ENCODE measurements at regions not wholly inside any gene's neighbourhood (a gene's known extent, or its start where the extent isn't known, plus 50 kb on each side); places are given as distances from the start of the nearest gene placed in this dataset.
"Not testable (repeated sequence)": the region's sequence is repeated elsewhere in the genome, so short reads cannot be mapped to it uniquely, and the experiment has no call there.

- no peak overlapping the region for H3K27ac Mint-ChIP-seq
- H3K36me3 Mint-ChIP-seq: peaks cover 0 to 23% (median 2%) of the 10 kb centered on the region in 3 donors
- H3K4me1 Mint-ChIP-seq: peaks cover 0 to 3% (median 0%) of the 10 kb centered on the region in 3 donors
- ChIA-PET POLR2A (no interaction called here), CTCF (interaction anchor here (0.6 kb wide), 1 partner anchor 147 kb away, joined by 3 read pairs; no protein-coding TSS in a partner anchor)
- Histone ChIP-seq H3K27ac (ENCODE audit: low read depth, low read length) (no peak overlapping the region), H3K36me3 (ENCODE audit: insufficient read depth, low read length) (no peaks in the 10 kb centered on the region), H3K27me3 (ENCODE audit: insufficient read depth, low read length, poor library complexity, severe bottlenecking) (no peaks in the 10 kb centered on the region), H3K4me3 (ENCODE audit: low read length) (no peak overlapping the region), H3K4me1 (ENCODE audit: insufficient read depth, low read length) (no peaks in the 10 kb centered on the region), H3K9me3 (ENCODE audit: low read length) (no peaks in the 10 kb centered on the region)
- H3K9me3 Mint-ChIP-seq: peaks cover 0 to 22% (median 9%) of the 10 kb centered on the region in 5 donors
- DNase-seq: no peak
- no peak overlapping the region for H3K4me3 Mint-ChIP-seq
- peaks cover 9 to 22% of the 10 kb centered on the region in 2 donors for H3K27me3 Mint-ChIP-seq
Measured at GRCh38 chr5:56632199-56632598, 183.2 kb upstream of the MAP3K1 start.

- H3K27ac Mint-ChIP-seq: no peak overlapping the region
Measured at GRCh38 chr5:56631719-56632118, 183.6 kb upstream of the MAP3K1 start.

GRCh38 chr5:56628616-56629015 is 186.7 kb upstream of the MAP3K1 start:
- Mint-ChIP-seq H3K9me3 (peaks cover 0 to 27% (median 9%) of the 10 kb centered on the region in 5 donors), H3K36me3 (peaks cover 0 to 29% (median 2%) of the 10 kb centered on the region in 3 donors), H3K27me3 (peaks cover 9 to 31% of the 10 kb centered on the region in 2 donors)
- POLR2A ChIA-PET; H3K27me3 ChIP-seq (ENCODE audit: insufficient read depth, low read length, poor library complexity, severe bottlenecking); H3K36me3 ChIP-seq (ENCODE audit: insufficient read depth, low read length); H3K4me1 Mint-ChIP-seq; H3K4me3 ChIP-seq (ENCODE audit: low read length); H3K9me3 ChIP-seq (ENCODE audit: low read length); H3K27ac Mint-ChIP-seq; DNase-seq; H3K4me1 ChIP-seq (ENCODE audit: insufficient read depth, low read length); H3K4me3 Mint-ChIP-seq; H3K27ac ChIP-seq (ENCODE audit: low read depth, low read length): not testable (repeated sequence)
- CTCF ChIA-PET: interaction anchor here (0.8 kb wide), 1 partner anchor 67 kb away, joined by 3 read pairs; no protein-coding TSS in a partner anchor

More at GRCh38 chr5:56631719-56632118, 183.6 kb upstream of the MAP3K1 start:
- no peak overlapping the region for H3K4me3 Mint-ChIP-seq
- H3K9me3 Mint-ChIP-seq: peaks cover 0 to 26% (median 9%) of the 10 kb centered on the region in 5 donors
- no peaks in the 10 kb centered on the region for H3K36me3 ChIP-seq (ENCODE audit: insufficient read depth, low read length)
- no peaks in the 10 kb centered on the region for H3K9me3 ChIP-seq (ENCODE audit: low read length)
- ChIA-PET POLR2A (no interaction called here), CTCF (no interaction called here)
- H3K4me3 ChIP-seq (ENCODE audit: low read length): no peak overlapping the region
- no peaks in the 10 kb centered on the region for H3K27me3 ChIP-seq (ENCODE audit: insufficient read depth, low read length, poor library complexity, severe bottlenecking)
- H3K4me1 Mint-ChIP-seq: peaks cover 0 to 3% (median 0%) of the 10 kb centered on the region in 3 donors
- H3K27me3 Mint-ChIP-seq: peaks cover 9 to 27% of the 10 kb centered on the region in 2 donors
- no peak for DNase-seq
- no peak overlapping the region for H3K27ac ChIP-seq (ENCODE audit: low read depth, low read length)
- no peaks in the 10 kb centered on the region for H3K4me1 ChIP-seq (ENCODE audit: insufficient read depth, low read length)
- peaks cover 0 to 27% (median 2%) of the 10 kb centered on the region in 3 donors for H3K36me3 Mint-ChIP-seq

- Histone ChIP-seq H3K4me3 (ENCODE audit: low read length) (no peak overlapping the region), H3K36me3 (ENCODE audit: insufficient read depth, low read length) (no peaks in the 10 kb centered on the region), H3K4me1 (ENCODE audit: insufficient read depth, low read length) (no peaks in the 10 kb centered on the region), H3K9me3 (ENCODE audit: low read length) (no peaks in the 10 kb centered on the region), H3K27me3 (ENCODE audit: insufficient read depth, low read length, poor library complexity, severe bottlenecking) (no peaks in the 10 kb centered on the region), H3K27ac (ENCODE audit: low read depth, low read length) (no peak overlapping the region)
- Mint-ChIP-seq H3K36me3 (peaks cover 0 to 37% (median 5%) of the 10 kb centered on the region in 3 donors), H3K27me3 (peaks cover 7 to 24% of the 10 kb centered on the region in 2 donors), H3K4me1 (peaks cover 0 to 10% (median 2%) of the 10 kb centered on the region in 3 donors), H3K27ac (no peak overlapping the region), H3K4me3 (no peak overlapping the region), H3K9me3 (peaks cover 3 to 25% (median 14%) of the 10 kb centered on the region in 5 donors)
- ChIA-PET CTCF (no interaction called here), POLR2A (no interaction called here)
- DNase-seq: no peak
Measured at GRCh38 chr5:56625541-56625940, 189.8 kb upstream of the MAP3K1 start.

GRCh38 chr5:56624751-56625150 is 190.6 kb upstream of the MAP3K1 start:
- Mint-ChIP-seq H3K4me3 (no peak overlapping the region), H3K27ac (no peak overlapping the region), H3K4me1 (peaks cover 0 to 7% (median 2%) of the 10 kb centered on the region in 3 donors), H3K36me3 (peaks cover 0 to 31% (median 3%) of the 10 kb centered on the region in 3 donors), H3K9me3 (peaks cover 3 to 19% (median 11%) of the 10 kb centered on the region in 5 donors), H3K27me3 (peaks cover 7 to 20% of the 10 kb centered on the region in 2 donors)
- H3K36me3 ChIP-seq (ENCODE audit: insufficient read depth, low read length): no peaks in the 10 kb centered on the region
- ChIA-PET CTCF (no interaction called here), POLR2A (no interaction called here)
- DNase-seq: no peak
- H3K4me1 ChIP-seq (ENCODE audit: insufficient read depth, low read length): no peaks in the 10 kb centered on the region
- H3K9me3 ChIP-seq (ENCODE audit: low read length): no peaks in the 10 kb centered on the region
- H3K4me3 ChIP-seq (ENCODE audit: low read length): no peak overlapping the region
- H3K27ac ChIP-seq (ENCODE audit: low read depth, low read length): no peak overlapping the region
- H3K27me3 ChIP-seq (ENCODE audit: insufficient read depth, low read length, poor library complexity, severe bottlenecking): no peaks in the 10 kb centered on the region

- H3K9me3 Mint-ChIP-seq: peaks cover 3 to 26% (median 18%) of the 10 kb centered on the region in 5 donors
- CTCF ChIA-PET: no interaction called here
Measured at GRCh38 chr5:56622141-56622540, 193.2 kb upstream of the MAP3K1 start.

GRCh38 chr5:56620903-56621677 is 194.3 kb upstream of the MAP3K1 start:
- H3K27ac Mint-ChIP-seq: no peak overlapping the region
- peaks cover 0 to 13% of the 10 kb centered on the region in 2 donors for H3K27me3 Mint-ChIP-seq
- peaks cover 3 to 27% (median 18%) of the 10 kb centered on the region in 5 donors for H3K9me3 Mint-ChIP-seq
- CTCF ChIA-PET: no interaction called here
- POLR2A ChIA-PET: interaction anchor here (0.7 kb wide), 1 partner anchor 35 kb away, joined by 3 read pairs; no protein-coding TSS in a partner anchor
- Histone ChIP-seq H3K9me3 (ENCODE audit: low read length) (peaks cover 7% of the 10 kb centered on the region), H3K4me1 (ENCODE audit: insufficient read depth, low read length) (peaks cover 7% of the 10 kb centered on the region), H3K27ac (ENCODE audit: low read depth, low read length) (no peak overlapping the region), H3K36me3 (ENCODE audit: insufficient read depth, low read length) (no peaks in the 10 kb centered on the region), H3K27me3 (ENCODE audit: insufficient read depth, low read length, poor library complexity, severe bottlenecking) (no peaks in the 10 kb centered on the region), H3K4me3 (ENCODE audit: low read length) (no peak overlapping the region)
- H3K4me1 Mint-ChIP-seq: peaks cover 5 to 17% (median 9%) of the 10 kb centered on the region in 3 donors
- H3K36me3 Mint-ChIP-seq: peaks cover 0 to 24% (median 7%) of the 10 kb centered on the region in 3 donors
- H3K4me3 Mint-ChIP-seq: no peak overlapping the region
- no peak for DNase-seq

More at GRCh38 chr5:56622141-56622540, 193.2 kb upstream of the MAP3K1 start:
- peaks cover 7% of the 10 kb centered on the region for H3K9me3 ChIP-seq (ENCODE audit: low read length)
- POLR2A ChIA-PET: no interaction called here
- H3K36me3 Mint-ChIP-seq: peaks cover 0 to 30% (median 7%) of the 10 kb centered on the region in 3 donors
- no peaks in the 10 kb centered on the region for H3K36me3 ChIP-seq (ENCODE audit: insufficient read depth, low read length)
- no peak overlapping the region for H3K27ac Mint-ChIP-seq
- DNase-seq: no peak
- no peaks in the 10 kb centered on the region for H3K4me1 ChIP-seq (ENCODE audit: insufficient read depth, low read length)
- H3K4me3 Mint-ChIP-seq: no peak overlapping the region
- H3K4me3 ChIP-seq (ENCODE audit: low read length): no peak overlapping the region
- H3K27me3 Mint-ChIP-seq: peaks cover 0 to 17% of the 10 kb centered on the region in 2 donors
- no peak overlapping the region for H3K27ac ChIP-seq (ENCODE audit: low read depth, low read length)
- peaks cover 0 to 7% (median 2%) of the 10 kb centered on the region in 3 donors for H3K4me1 Mint-ChIP-seq
- H3K27me3 ChIP-seq (ENCODE audit: insufficient read depth, low read length, poor library complexity, severe bottlenecking): no peaks in the 10 kb centered on the region

- peaks cover 33 to 42% (median 37%) of the 10 kb centered on the region in 3 donors for H3K4me1 Mint-ChIP-seq
- peaks cover 3 to 27% (median 18%) of the 10 kb centered on the region in 5 donors for H3K9me3 Mint-ChIP-seq
Measured at GRCh38 chr5:56617998-56618397, 197.4 kb upstream of the MAP3K1 start.

More at GRCh38 chr5:56617998-56618397, 197.4 kb upstream of the MAP3K1 start:
- H3K4me3 Mint-ChIP-seq: no peak overlapping the region
- H3K36me3 ChIP-seq (ENCODE audit: insufficient read depth, low read length): no peaks in the 10 kb centered on the region
- no peaks in the 10 kb centered on the region for H3K27me3 ChIP-seq (ENCODE audit: insufficient read depth, low read length, poor library complexity, severe bottlenecking)
- H3K27ac Mint-ChIP-seq: no peak overlapping the region
- peaks cover 38% of the 10 kb centered on the region for H3K4me1 ChIP-seq (ENCODE audit: insufficient read depth, low read length)
- H3K27me3 Mint-ChIP-seq: peaks cover 0 to 4% of the 10 kb centered on the region in 2 donors
- DNase-seq: no peak
- H3K4me3 ChIP-seq (ENCODE audit: low read length): no peak overlapping the region
- H3K9me3 ChIP-seq (ENCODE audit: low read length): peaks cover 7% of the 10 kb centered on the region
- CTCF ChIA-PET: no interaction called here
- POLR2A ChIA-PET: no interaction called here
- H3K36me3 Mint-ChIP-seq: peaks cover 0 to 24% (median 7%) of the 10 kb centered on the region in 3 donors
- no peak overlapping the region for H3K27ac ChIP-seq (ENCODE audit: low read depth, low read length)
